Mesothelial cell of epicardium (in vitro differentiated cells): ENCODE measurements at regions not wholly inside any gene's neighbourhood (a gene's known extent, or its start where the extent isn't known, plus 50 kb on each side); places are given as distances from the start of the nearest gene placed in this dataset.

Experiments
- DNase-seq, 2 experiments: peaks; one replicate each; pipeline ENCODE4 v3.0.0; 2021; ENCODE audit warnings: low spot score in 2 of 2; ENCODE audit not compliant: unreplicated experiment in 2 of 2
- H3K27ac Mint-ChIP-seq: 2 replicates; pipeline ENCODE4 v1.8.0; 2021; ENCODE audit warnings: mixed read lengths
- H3K27me3 Mint-ChIP-seq: 2 replicates; pipeline ENCODE4 v1.8.0; 2021; ENCODE audit warnings: low read depth, mixed read lengths
- H3K36me3 Mint-ChIP-seq: 2 replicates; pipeline ENCODE4 v1.8.0; 2021; ENCODE audit warnings: mixed read lengths
- H3K4me1 Mint-ChIP-seq: 2 replicates; pipeline ENCODE4 v1.8.0; 2021; ENCODE audit warnings: mixed read lengths
- H3K4me3 Mint-ChIP-seq: 2 replicates; pipeline ENCODE4 v1.8.0; 2021; ENCODE audit warnings: mild to moderate bottlenecking, moderate library complexity, mixed read lengths
- H3K9me3 Mint-ChIP-seq: 2 replicates; pipeline ENCODE4 v1.8.0; 2021; ENCODE audit warnings: mixed read lengths
- TF ChIP-seq, protein P1 (sequence below): fragments of 200-600 bp; sonication (generic); IDR thresholded peaks from one replicate; pipeline ENCODE4 v1.5.0; 2021; ENCODE audit warnings: antibody characterized with exemption; ENCODE audit not compliant: unreplicated experiment

DNA sequence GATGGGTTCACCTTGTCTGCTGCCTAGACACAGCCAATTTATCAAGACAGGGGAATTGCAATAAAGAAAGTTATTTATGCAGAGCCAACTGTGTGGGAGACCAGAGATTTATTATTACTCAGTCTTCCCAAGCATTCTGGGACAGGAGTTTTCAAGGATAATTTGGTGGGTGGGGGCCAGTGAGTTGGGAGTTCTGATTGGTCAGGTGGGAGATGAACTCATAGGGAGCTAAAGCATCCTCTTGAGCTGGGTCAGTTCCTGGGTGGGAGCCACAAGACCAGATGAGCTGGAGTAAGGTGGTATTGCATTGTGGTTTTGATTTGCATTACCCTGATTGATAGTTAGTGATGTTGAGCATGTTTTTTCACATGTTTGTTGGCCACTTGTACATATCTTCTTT, 86.1 kb downstream of the PRKAB2 start:
- Mint-ChIP-seq H3K4me3 (no peak overlapping the region), H3K36me3 (no peaks in the 10 kb centered on the region), H3K27ac (no peak overlapping the region), H3K4me1 (peaks cover 8% of the 10 kb centered on the region), H3K9me3 (peaks cover 16% of the 10 kb centered on the region), H3K27me3 (peaks cover 62% of the 10 kb centered on the region)
- TF ChIP-seq, protein P1, sequence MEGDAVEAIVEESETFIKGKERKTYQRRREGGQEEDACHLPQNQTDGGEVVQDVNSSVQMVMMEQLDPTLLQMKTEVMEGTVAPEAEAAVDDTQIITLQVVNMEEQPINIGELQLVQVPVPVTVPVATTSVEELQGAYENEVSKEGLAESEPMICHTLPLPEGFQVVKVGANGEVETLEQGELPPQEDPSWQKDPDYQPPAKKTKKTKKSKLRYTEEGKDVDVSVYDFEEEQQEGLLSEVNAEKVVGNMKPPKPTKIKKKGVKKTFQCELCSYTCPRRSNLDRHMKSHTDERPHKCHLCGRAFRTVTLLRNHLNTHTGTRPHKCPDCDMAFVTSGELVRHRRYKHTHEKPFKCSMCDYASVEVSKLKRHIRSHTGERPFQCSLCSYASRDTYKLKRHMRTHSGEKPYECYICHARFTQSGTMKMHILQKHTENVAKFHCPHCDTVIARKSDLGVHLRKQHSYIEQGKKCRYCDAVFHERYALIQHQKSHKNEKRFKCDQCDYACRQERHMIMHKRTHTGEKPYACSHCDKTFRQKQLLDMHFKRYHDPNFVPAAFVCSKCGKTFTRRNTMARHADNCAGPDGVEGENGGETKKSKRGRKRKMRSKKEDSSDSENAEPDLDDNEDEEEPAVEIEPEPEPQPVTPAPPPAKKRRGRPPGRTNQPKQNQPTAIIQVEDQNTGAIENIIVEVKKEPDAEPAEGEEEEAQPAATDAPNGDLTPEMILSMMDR, result no peak
- no peak for DNase-seq

DNA sequence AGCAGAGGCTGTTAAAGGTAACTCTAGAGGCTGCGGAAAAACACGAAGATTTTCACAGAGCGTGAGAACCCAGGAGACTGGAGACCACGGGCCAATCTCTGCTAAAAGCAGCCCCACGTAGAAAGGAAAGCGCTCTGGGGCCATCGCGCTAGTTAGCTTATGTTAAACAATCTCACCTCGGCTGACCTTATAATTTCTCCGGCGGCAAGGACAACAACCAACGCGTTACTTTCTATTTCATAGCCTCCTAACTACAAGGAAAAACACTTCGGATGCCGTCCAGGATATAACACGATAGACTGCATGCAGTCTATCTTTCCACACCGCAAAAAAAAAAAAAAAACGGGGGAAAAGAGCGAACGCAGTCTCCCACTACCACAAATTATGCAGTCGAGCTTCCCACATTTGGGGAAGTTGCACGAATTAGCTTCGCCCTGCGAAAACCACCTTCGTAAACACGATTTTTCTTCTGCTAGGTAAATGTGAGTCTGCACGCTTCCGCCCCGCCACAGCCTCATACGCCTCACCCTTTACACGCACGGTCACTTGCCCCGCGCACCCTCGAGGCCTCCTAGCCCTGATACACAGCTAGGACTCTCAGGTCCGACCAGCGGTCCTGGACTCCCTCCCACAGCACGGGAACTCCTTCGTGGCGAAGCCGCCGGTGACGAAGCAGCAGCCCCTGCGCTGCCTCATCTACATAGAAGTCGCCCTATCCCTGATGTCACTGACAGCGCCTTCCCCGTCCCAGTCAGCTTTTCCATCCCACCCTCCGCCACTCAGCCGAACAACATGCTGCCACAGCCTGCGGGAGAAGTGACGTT, 87.8 kb downstream of the PRKAB2 start:
- H3K4me3 Mint-ChIP-seq, result peak overlapping the region; percentile 86
- H3K4me1 Mint-ChIP-seq, result peaks cover 23% of the 10 kb centered on the region
- TF ChIP-seq, protein P1, result no peak
- peaks cover 12% of the 10 kb centered on the region for H3K9me3 Mint-ChIP-seq
- peaks cover 71% of the 10 kb centered on the region for H3K27me3 Mint-ChIP-seq
- peak in 1 of 2 experiments; percentile 78 for DNase-seq
- peak overlapping the region; percentile 100 for H3K27ac Mint-ChIP-seq
- H3K36me3 Mint-ChIP-seq, result no peaks in the 10 kb centered on the region

DNA sequence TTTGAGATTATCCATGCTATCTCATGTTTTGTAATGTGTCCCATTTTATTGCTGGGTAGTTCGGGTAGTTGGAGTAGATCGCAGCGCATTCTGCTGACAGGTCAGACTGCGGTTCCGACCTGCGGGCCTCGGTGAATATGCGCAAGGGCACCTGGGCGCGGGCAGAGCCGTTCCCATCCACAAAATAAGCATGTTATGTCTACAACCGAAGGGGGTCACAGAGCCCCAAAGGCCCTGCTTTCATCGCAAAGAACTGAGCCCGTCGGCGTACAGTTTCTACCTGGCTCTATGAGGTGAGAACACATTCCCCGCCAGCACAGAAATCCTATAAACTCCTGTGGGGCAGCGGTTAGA, 88.4 kb downstream of the PRKAB2 start:
- peaks cover 9% of the 10 kb centered on the region for H3K9me3 Mint-ChIP-seq
- peaks cover 29% of the 10 kb centered on the region for H3K4me1 Mint-ChIP-seq
- DNase-seq, result no peak

DNA sequence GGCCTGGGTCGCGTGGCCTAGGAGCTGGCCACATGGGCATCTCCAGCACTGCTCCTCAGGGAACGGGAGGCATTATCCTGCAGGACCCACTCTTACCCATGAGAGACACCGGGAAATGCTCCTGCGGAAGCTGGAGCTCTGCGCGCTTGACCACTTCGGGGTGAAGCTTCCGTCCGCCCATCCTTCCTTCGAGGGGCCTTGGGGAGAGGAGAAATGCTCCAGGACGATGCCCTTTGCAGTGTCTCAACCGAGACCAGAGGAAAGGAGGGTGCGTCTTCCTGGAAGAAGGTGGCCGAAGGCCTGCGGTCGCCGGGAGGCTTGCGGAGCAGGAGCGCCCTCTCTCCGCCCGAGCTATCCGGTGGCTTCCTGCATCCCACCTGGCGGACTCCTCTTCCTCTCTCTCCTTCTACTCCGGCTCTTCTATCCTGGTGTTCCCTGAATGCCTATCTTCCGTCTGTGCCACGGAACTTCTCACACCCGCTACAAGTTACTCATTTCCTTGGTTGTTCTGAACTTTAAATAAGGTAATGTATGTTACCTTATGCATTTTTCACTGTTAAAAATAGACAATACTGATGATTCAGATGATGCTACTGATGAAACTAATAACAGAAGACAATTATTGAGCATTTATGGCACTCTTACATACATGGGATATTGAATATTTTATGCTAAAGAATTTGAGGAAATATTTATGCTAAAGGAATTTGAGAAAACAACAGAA, 91.4 kb downstream of the PRKAB2 start:
- TF ChIP-seq, protein P1, result no peak
- H3K36me3 Mint-ChIP-seq, result no peaks in the 10 kb centered on the region
- H3K27me3 Mint-ChIP-seq, result peaks cover 92% of the 10 kb centered on the region
- H3K27ac Mint-ChIP-seq, result no peak overlapping the region
- H3K4me1 Mint-ChIP-seq, result peaks cover 31% of the 10 kb centered on the region
- no peaks in the 10 kb centered on the region for H3K9me3 Mint-ChIP-seq
- DNase-seq, result no peak
- peak overlapping the region; percentile 77 for H3K4me3 Mint-ChIP-seq

More for the DNA sequence above, 88.4 kb downstream of the PRKAB2 start:
- Mint-ChIP-seq H3K4me3 (peak overlapping the region; percentile 86), H3K27ac (peak overlapping the region; percentile 100), H3K27me3 (peaks cover 72% of the 10 kb centered on the region), H3K36me3 (no peaks in the 10 kb centered on the region)
- TF ChIP-seq, protein P1, result no peak

DNA sequence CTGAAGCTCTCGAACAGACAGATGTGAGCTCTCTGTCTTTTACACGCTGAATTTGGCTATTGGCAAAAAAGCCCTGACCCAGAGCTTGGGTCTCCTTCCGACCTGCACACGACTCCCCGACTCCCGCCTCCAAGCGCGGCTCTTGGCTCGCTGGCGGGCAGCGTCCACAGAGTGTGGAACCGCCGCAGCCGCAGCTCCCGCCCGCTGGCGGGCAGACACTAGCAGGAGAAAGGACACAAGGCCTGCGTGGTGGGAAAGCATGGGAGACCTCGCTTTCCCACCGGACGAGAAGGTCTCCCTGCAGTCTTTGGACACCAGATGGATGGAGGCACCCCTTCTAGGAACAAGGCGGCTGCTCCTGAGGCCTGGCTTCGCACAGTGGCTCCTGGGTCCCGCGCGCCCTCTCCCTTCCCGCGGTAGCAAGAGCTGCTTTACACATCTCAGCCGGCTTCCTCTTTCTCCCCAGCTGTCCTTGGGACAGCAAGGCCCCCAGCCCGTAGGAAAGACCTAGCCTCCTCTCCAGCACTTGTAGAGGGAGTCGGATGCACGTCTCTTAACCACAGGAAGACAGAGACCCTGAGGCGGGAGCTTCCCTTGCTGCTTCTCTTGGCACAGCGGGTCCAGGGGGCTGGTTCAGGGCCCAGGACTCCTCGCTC, 92.1 kb downstream of the PRKAB2 start:
- TF ChIP-seq, protein P1, result no peak
- peak overlapping the region; percentile 77 for H3K4me3 Mint-ChIP-seq
- DNase-seq, result peak in 1 of 2 experiments; percentile 47

More for the DNA sequence above, 92.1 kb downstream of the PRKAB2 start:
- no peaks in the 10 kb centered on the region for H3K36me3 Mint-ChIP-seq
- H3K27ac Mint-ChIP-seq, result no peak overlapping the region
- H3K9me3 Mint-ChIP-seq, result no peaks in the 10 kb centered on the region
- peaks cover 31% of the 10 kb centered on the region for H3K4me1 Mint-ChIP-seq
- peaks cover 98% of the 10 kb centered on the region for H3K27me3 Mint-ChIP-seq
